Hindlimb muscle (tissue), 1 donor: ENCODE measurements at regions not wholly inside any gene's neighbourhood (a gene's known extent, or its start where the extent isn't known, plus 50 kb on each side); places are given as distances from the start of the nearest gene placed in this dataset.

Experiments used
- DNase-seq: peaks from one replicate; pipeline ENCODE4 v3.0.0-alpha.2; 2013

- no peak for DNase-seq
These were observed 56.5 kb upstream of the JDP2 start for GRCh38 chr14:75371297-75371696.

DNA sequence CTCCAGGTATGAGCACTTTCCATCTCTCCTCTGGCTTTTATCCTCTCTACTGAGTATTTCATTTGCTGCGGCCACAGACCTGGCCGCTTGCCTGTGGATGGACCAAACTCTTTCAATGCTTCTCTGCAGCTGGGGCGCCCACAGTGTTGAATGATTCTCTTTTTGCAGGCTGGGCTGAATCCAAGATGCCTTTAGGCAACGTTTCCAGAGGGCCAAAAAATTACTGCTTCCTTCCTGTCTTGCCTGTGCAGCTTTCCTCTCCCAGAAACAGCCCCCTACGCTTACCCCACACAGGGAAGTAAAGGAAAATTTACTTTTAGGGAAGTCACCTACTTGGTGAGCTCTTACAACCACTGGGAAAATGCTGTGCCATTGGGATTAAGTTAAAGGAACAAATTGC lies 55.6 kb upstream of the JDP2 start:
- DNase-seq = peak; percentile 30

DNA sequence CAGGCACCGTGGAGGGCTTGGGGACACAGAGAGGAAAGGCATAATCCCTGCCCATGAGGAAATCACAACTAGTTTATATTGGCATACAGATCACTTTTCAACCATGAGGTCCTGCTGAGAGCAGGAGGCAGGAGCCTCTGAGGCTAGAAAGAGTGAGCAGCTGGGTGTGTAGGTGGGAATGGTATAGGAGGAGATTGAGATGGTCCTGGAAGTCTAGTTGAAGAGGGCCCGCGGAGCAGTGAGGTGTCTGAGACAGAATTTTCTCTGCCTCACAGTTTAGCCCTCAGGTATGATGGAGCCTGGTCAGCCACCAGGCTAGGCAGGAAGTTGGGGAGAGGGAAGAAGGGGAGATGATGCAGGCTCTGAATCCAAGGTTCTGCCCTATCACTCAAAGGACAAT lies 54.7 kb upstream of the JDP2 start:
- DNase-seq = no peak

DNA sequence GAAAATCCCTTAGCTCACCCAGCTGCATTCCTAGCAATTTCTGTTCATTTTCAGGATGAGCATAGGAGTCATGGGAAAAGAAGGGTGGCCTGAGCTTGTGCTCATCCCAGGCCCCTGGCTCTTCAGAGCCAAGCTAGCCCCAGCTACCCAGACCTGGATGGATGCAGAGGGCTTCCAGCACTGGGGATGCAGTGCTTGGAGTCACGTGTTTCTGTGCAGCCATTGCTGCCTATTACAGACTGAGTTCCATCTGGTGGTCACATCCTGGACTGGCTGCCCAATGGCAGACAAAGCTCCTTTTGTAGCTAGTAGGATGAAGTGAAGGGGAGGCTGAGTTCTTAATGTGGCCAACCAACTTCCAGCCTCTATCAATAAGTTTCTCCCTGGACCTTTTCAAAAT lies 54.2 kb upstream of the JDP2 start:
- no peak for DNase-seq

DNA sequence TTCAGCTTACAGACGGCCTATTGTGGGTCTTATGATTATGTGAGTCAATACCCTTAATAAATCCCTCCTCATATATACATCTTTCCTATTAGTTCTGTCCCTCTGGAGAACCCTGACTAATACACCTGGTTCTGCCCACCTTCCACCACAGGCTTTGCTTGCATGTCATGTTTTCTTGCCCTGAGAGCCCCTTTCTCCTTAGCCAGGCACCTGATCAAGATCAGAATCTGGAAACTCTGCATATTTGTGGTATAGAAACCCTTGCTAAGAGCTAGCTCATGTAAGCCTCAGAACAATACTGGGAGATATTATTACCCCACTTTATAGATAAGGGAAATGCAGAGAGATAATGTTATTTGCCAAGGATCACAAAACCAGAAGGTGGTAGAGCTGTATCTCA lies 52.9 kb upstream of the JDP2 start:
- DNase-seq = no peak

GRCh38 chr14:75375983-75376382 lies 51.8 kb upstream of the JDP2 start:
- DNase-seq = no peak
